HCT116 (cell line): ENCODE measurements at regions not wholly inside any gene's neighbourhood (a gene's known extent, or its start where the extent isn't known, plus 50 kb on each side); places are given as distances from the start of the nearest gene placed in this dataset.

Source experiments
- ATAC-seq: fragments of 200-7000 bp; cut with Tn5 transposase; 2 replicates; pipeline ENCODE4 v1.9.1; 2020; ENCODE audit warnings: mild to moderate bottlenecking, moderate library complexity
- BruUV-seq: library from RNA; stranded (reverse); fragments of 400-500 nt; replicated peaks from 2 replicates; lab custom pipeline; 2021; lab: Mats Ljungman, UMichigan
- CTCF ChIA-PET: fragments of 300-600 bp; sonication (Branson Sonifier 250); formaldehyde crosslinking; loops from one replicate; lab custom pipeline; 2021; ENCODE audit warnings: antibody characterized with exemption; lab: Charles Lee
- POLR2A ChIA-PET: fragments of 300-600, 350-600 bp; sonication (Branson Sonifier 250); formaldehyde crosslinking; loops from one replicate; lab custom pipeline; 2021; ENCODE audit warnings: antibody characterized with exemption; lab: Charles Lee
- RAD21 ChIA-PET, 2 experiments: fragments of 300-600 bp; sonication (Branson Sonifier 250); formaldehyde crosslinking; loops; one replicate each; lab custom pipeline; 2023; ENCODE audit warnings: low total read pairs in 2 of 2; ENCODE audit not compliant: uncharacterized antibody in 2 of 2, unreplicated experiment in 2 of 2, low non-redundant PET in 1 of 2; lab: Charles Lee
- DNase-seq: peaks from one replicate; pipeline ENCODE4 v3.0.0-alpha.2; 2010; ENCODE audit warnings: low read depth, low spot score
- H2AFZ ChIP-seq: fragments of 200-600 bp; shearing (Covaris generic), sonication (generic); 2 replicates; pipeline ENCODE4 v1.6.1; 2017; ENCODE audit warnings: low read depth, mixed run types, mixed read lengths, antibody characterized with exemption, low read length; ENCODE audit not compliant: poor library complexity, severe bottlenecking
- H3K27ac ChIP-seq: 2 replicates; pipeline ENCODE4 v1.5.1; 2012; ENCODE audit warnings: low read depth, low read length
- H3K27me3 ChIP-seq: fragments of 200-600 bp; sonication (generic); 2 replicates; pipeline ENCODE4 v1.6.1; 2016; ENCODE audit warnings: mixed run types, low read length, mixed read lengths; ENCODE audit not compliant: insufficient read depth
- H3K36me3 ChIP-seq, 2 experiments: fragments of 200-500 bp in 1 of 2; fragments of 200-600 bp in 1 of 2; sonication (Bioruptor generic) in 1 of 2; sonication (generic) in 1 of 2; 2 replicates each; pipeline versions ENCODE4 v1.5.1 to v1.6.1; 2014 to 2016; ENCODE audit warnings: low read length in 2 of 2, inconsistent platforms in 1 of 2, mixed read lengths in 1 of 2, mixed run types in 1 of 2; ENCODE audit not compliant: insufficient read depth in 2 of 2, control insufficient read depth in 1 of 2
- H3K4me1 ChIP-seq, 2 experiments: fragments of 200-600 bp in 1 of 2; sonication (generic) in 1 of 2; 2 replicates each; pipeline versions ENCODE4 v1.5.1 to v1.6.1; 2012 to 2017; ENCODE audit warnings: low read length in 2 of 2, inconsistent platforms in 1 of 2, mild to moderate bottlenecking in 1 of 2, mixed read lengths in 1 of 2, mixed run types in 1 of 2, moderate library complexity in 1 of 2; ENCODE audit not compliant: insufficient read depth in 2 of 2, control insufficient read depth in 1 of 2
- H3K4me2 ChIP-seq: fragments of 200-600 bp; sonication (generic); 2 replicates; pipeline ENCODE4 v1.6.1; 2017; ENCODE audit warnings: mixed run types, low read length, mixed read lengths
- H3K4me3 ChIP-seq, 2 experiments: fragments of 200-600 bp in 1 of 2; sonication (generic) in 1 of 2; replicated peaks in 1 of 2; 2 replicates each; pipeline ENCODE4 v1.5.1; 2011 to 2016; ENCODE audit warnings: low read length in 2 of 2, control low read depth in 1 of 2, low read depth in 1 of 2, mild to moderate bottlenecking in 1 of 2, mixed read lengths in 1 of 2, mixed run types in 1 of 2
- H3K79me2 ChIP-seq: fragments of 200-600 bp; sonication (generic); 2 replicates; pipeline ENCODE4 v1.6.1; 2017; ENCODE audit warnings: mild to moderate bottlenecking, mixed run types, low read length, moderate library complexity, mixed read lengths; ENCODE audit not compliant: insufficient read depth
- H3K9ac ChIP-seq: fragments of 200-600 bp; sonication (generic); 2 replicates; pipeline ENCODE4 v1.6.1; 2016; ENCODE audit warnings: low read length, mixed read lengths
- H3K9me2 ChIP-seq: fragments of 200-600 bp; sonication (generic), shearing (Covaris generic); 2 replicates; pipeline ENCODE4 v1.6.1; 2017; ENCODE audit warnings: mixed run types, mild to moderate bottlenecking, moderate library complexity; ENCODE audit not compliant: insufficient read depth
- H3K9me3 ChIP-seq, 2 experiments: fragments of 200-500 bp in 1 of 2; fragments of 200-600 bp in 1 of 2; sonication (Bioruptor generic) in 1 of 2; sonication (generic) in 1 of 2; 2 replicates each; pipeline ENCODE4 v1.6.1; 2014 to 2017; ENCODE audit warnings: low read length in 2 of 2, mixed read lengths in 2 of 2, inconsistent platforms in 1 of 2, low read depth in 1 of 2, mild to moderate bottlenecking in 1 of 2, mixed run types in 1 of 2, moderate library complexity in 1 of 2; ENCODE audit not compliant: control insufficient read depth in 1 of 2, insufficient read depth in 1 of 2
- H4K20me1 ChIP-seq: fragments of 200-600 bp; sonication (generic), shearing (Covaris generic); 2 replicates; pipeline ENCODE4 v1.6.1; 2017; ENCODE audit warnings: mixed run types, mild to moderate bottlenecking, moderate library complexity; ENCODE audit not compliant: insufficient read depth
- EGR1 ChIP-seq: IDR thresholded peaks from 2 replicates; pipeline ENCODE4 v1.6.1; 2012; ENCODE audit warnings: low read depth
- EZH2phosphoT487 ChIP-seq: fragments of 200-600 bp; IDR thresholded peaks from 2 replicates; pipeline ENCODE4 v1.6.1; 2018; ENCODE audit warnings: antibody characterized with exemption, borderline replicate concordance
- POLR2A ChIP-seq: IDR thresholded peaks from 2 replicates; pipeline ENCODE4 v1.7.0; 2011; ENCODE audit warnings: borderline replicate concordance; ENCODE audit not compliant: insufficient read depth, insufficient read length; ENCODE audit errors: extremely low read depth
- SIN3A ChIP-seq: IDR thresholded peaks from 2 replicates; pipeline ENCODE4 v1.6.1; 2012; ENCODE audit warnings: low read depth
- SRF ChIP-seq: IDR thresholded peaks from 2 replicates; pipeline ENCODE4 v1.6.1; 2012; ENCODE audit warnings: low read depth
- TCF7L2 ChIP-seq: IDR thresholded peaks from 2 replicates; pipeline ENCODE4 v1.7.0; 2011; ENCODE audit warnings: borderline replicate concordance, inconsistent platforms; ENCODE audit not compliant: insufficient read depth, insufficient read length; ENCODE audit errors: extremely low read depth
- YY1 ChIP-seq: IDR thresholded peaks from 2 replicates; pipeline ENCODE4 v1.6.1; 2011; ENCODE audit warnings: low read length, low read depth, moderate library complexity, mild to moderate bottlenecking; ENCODE audit not compliant: insufficient replicate concordance; ENCODE audit errors: extremely low read depth
- ZNF274 ChIP-seq: fragments of 200-500 bp; sonication (Bioruptor generic); IDR thresholded peaks from 2 replicates; pipeline ENCODE4 v1.6.1; 2014; ENCODE audit warnings: mild to moderate bottlenecking, low read depth, low read length, inconsistent platforms
- intact Hi-C: fragments of 100-400 bp; cut with micrococcal nuclease; formaldehyde crosslinking; loops from 2 replicates; pipeline ENCODE4 v1.10.0; 2022
- TF ChIP-seq, protein P1 (sequence below): IDR thresholded peaks from 2 replicates; pipeline ENCODE4 v1.6.1; 2011; ENCODE audit warnings: mild to moderate bottlenecking, low read length, moderate library complexity; ENCODE audit not compliant: insufficient replicate concordance; ENCODE audit errors: extremely low read depth

DNA sequence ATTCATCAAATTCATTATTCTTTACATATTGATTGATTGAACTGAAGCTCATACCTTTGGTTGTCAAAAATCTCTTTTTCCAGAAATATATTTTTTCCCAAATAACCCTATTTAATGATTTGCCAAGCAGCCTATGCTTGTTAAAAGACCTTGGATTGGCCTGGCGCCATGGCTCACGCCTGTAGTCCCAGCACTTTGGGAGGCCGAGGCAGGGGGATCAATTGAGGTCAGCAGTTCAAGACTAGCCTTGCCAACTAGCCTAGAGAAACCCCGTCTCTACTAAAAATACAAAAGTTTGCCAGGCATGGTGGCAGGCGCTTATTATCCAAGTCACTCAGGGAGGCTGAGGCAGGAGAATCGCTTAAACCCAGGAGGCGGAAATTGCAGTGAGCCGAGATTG is 165.1 kb upstream of the MGAT4C start:
- Histone ChIP-seq H3K9me3 (no peaks in the 10 kb centered on the region), H3K4me3 (no peak overlapping the region), H3K4me1 (no peaks in the 10 kb centered on the region), H2AFZ (no peak overlapping the region), H3K27ac (no peak overlapping the region), H3K27me3 (no peaks in the 10 kb centered on the region), H3K36me3 (no peaks in the 10 kb centered on the region), H3K4me2 (no peak overlapping the region), H4K20me1 (no peaks in the 10 kb centered on the region), H3K9me2 (no peaks in the 10 kb centered on the region), H3K9ac (no peak overlapping the region), H3K79me2 (no peaks in the 10 kb centered on the region)
- no peak for DNase-seq
- no peak for ATAC-seq
- ChIA-PET RAD21 (no interaction called here), POLR2A (no interaction called here), CTCF (no interaction called here)
- BruUV-seq: no TSS peak
- intact Hi-C loops: no loop called here
- no peak for TF ChIP-seq EZH2phosphoT487
- TF ChIP-seq, protein P1, sequence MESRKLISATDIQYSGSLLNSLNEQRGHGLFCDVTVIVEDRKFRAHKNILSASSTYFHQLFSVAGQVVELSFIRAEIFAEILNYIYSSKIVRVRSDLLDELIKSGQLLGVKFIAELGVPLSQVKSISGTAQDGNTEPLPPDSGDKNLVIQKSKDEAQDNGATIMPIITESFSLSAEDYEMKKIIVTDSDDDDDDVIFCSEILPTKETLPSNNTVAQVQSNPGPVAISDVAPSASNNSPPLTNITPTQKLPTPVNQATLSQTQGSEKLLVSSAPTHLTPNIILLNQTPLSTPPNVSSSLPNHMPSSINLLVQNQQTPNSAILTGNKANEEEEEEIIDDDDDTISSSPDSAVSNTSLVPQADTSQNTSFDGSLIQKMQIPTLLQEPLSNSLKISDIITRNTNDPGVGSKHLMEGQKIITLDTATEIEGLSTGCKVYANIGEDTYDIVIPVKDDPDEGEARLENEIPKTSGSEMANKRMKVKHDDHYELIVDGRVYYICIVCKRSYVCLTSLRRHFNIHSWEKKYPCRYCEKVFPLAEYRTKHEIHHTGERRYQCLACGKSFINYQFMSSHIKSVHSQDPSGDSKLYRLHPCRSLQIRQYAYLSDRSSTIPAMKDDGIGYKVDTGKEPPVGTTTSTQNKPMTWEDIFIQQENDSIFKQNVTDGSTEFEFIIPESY: no peak
- no peak for TF ChIP-seq EGR1
- no peak for TF ChIP-seq SIN3A
- no peak for TF ChIP-seq TCF7L2
- no peak for TF ChIP-seq ZNF274
- TF ChIP-seq YY1: no peak
- TF ChIP-seq SRF: no peak
- no peak for TF ChIP-seq POLR2A
